ENCODE measurements at regions not wholly inside any gene's neighbourhood (a gene's known extent, or its start where the extent isn't known, plus 50 kb on each side); places are given as distances from the start of the nearest gene placed in this dataset.

DNA sequence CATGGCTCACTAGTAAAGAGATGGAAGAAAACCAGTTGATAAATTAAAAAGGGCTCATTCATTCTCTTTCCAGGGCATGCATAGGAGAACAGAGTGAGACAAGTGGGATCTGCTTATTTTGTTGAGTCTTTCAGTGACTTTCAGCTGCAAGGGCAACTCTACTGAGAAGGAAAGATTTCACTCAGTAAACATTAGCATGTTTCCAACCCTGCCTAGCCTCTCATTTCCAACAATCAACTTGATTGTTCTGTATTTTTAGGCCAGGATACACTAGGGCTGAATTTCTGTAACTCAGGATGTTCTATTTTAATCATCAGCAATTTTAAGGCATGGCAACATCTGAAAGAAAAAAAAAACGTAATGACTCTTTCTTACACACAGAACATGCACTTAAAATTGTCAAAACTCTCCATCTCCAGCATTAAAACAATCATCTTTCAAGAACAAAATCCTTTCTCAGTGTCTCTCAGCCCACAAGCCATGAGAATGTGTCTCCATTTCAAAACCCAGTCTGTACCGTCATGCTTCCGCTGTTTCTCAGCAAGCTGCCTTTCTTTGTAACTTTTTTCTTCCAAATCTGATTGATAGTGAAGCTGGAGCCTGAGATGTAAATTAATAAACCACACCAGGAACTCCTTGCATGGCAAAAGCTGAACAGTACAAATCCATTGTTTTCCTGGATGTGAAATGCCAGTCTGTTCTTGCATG is 147.2 kb upstream of the KLF14 start:
- no peak for DNase-seq

DNA sequence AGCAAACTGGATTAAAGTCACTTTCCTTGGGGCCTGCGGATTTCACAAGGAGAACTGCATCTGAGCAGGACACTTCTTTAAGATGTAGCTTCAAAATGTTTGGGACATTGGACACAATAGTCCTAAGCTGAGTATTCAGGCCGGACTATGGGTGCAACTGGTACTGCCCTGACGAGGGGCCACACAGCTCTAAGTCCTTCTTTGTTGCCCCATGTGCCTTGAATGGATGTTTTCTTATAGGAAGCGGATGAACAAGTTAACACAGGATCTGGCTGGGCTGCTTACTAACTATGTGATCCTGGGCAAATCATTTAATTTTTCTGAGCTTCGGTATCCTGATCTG is 147.8 kb upstream of the KLF14 start:
- DNase-seq = no peak

DNA sequence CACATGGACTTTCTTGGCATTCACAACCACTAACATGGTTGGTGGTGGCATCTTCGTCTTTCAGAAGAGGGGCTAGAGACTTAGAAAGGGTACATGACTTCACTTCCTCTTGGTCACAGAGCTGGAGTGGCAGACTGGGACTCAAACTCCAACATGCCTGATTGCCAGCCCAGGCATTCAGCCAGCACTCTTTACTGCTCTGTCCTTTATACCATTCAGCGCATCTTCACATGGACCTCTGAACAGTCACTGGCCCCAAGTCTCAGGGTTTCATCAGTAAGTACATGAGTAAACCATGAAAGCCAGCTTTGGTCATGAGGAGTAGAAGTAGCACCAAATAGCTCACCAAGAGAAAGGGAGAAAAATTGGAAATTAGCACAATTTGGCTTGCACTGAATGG is 148.4 kb upstream of the KLF14 start:
- DNase-seq = no peak

DNA sequence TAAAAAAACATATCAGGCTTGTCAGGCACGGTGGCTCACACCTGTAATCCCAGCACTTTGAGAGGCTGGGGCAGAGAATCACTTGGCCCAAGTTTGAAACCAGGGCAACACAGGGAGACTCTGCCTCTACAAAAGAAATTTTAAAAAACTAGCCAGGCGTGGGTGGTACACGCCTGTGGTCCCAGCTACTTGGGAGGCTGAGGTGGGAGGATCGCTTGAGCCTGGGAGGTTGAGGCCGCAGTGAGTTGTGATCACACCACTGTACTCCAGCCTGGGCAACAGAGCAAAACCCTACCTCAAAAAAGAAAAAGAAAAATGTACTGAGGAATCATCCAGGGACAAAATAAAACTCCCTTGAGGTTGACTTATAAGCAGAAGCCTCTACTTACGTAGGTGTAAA is 149.9 kb upstream of the KLF14 start:
- no peak for DNase-seq

DNA sequence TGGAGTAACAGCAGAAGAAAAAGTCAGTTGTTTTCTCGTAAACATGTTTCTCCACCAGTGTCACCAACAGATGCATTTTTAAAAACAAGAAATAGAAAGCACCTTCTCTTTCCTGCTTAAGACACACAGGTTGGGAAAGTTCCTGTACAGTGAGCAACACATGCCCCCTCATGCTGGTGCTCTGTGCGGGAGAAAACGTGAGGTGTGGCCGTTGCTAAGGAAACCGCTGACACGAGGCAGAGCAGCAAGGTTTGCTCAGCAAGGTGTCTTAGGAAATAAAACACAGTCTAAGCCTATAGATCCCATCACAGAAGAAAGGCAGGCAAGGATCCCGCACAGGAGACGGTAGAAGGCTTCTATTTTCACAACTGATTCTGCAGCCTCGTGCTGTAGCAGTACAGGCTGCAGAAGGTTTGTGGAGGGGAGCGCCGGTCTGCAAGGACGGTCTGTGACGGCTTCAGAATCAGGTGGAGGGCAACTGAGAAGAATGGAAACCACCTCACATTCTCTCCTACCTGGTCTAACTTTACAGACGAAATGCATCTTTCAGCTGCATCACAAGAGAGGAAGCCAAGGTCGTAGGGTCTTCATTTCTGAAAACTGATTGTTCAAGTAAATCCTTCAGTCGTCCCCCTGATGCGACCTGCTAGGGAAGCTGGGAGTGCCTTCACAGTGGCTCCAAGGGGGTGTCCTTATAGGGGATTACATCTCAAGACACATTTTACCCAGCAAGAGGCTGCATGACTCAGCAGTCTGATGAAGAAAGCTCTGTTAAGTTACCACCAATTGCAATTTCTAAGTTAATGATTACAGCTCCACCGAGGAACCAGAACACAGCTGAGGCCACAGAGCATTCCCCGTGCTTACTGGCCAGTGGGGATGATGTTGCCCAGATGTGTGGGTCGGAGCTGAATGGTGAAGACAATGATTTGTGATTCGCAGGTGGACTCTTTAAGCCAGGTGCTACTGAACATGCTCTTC is 150.7 kb upstream of the KLF14 start:
- DNase-seq = no peak

DNA sequence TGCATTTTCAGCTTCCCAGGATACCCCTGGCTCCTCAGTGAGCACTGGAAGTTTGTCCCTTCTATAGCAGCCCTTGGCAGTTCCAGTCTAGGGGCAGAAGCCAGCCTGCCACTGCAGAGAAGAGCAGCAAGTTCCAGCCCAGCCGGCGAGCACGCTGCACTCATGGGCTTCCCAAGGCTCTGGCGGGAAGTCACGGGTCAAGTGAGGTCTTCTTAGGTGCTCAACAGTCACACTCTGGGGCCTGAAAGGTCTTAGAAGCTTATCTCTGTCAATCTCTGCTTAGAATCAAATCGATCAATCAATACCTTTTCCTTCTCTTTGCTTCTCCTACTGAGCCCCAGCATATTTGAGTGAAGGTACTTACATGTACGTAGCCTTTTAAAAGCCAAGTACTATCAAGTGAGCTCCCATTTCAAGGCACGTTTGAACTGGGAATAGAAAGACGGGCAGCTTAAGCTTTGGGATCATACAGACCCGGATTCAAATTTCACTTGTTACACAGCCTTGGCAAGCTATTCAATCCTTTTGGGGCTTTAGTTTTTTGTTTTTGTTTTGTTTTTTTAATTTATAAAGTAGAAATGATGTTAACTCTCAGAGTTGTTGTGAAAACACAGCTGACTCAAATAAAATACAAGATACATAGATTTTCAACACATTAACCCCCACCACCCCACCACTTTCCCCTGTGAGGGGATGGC is 152.6 kb upstream of the KLF14 start:
- no peak for DNase-seq

DNA sequence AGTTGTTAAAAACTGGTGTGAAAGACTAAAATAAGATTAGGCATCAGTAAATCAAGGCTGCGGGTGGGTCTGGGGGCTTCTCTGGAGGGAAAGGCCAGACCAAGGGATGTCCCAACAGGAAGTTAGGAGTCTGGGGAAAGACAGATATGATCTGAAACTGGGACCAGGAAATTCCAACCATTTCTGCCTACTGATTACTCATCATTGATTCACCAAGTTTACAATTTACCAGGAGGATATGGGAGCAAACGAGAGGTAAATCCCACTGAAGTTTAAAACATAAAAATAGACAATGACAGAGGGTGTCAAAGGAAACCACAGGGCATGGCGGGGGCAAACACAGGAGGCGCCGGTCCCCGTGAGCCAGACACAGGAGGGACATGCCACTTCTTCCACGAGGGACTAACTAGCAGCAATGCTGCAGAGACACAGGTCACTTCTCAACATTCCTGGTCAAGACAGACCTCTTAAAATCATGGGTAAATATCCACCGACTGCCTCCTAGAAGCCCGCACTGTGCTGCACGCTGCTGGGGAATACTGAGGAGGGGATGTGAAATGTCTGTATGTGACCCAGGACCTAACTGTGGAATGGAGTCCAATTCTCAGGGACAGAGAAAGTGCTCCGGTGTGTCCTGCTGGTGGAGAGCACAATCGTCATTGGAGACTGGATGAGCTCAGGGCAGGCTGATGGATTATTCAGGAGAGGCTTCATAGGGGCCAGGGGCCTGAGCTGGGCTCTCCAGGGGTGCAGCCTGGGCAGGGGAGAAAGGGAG is 153.4 kb upstream of the KLF14 start:
- no peak for DNase-seq

DNA sequence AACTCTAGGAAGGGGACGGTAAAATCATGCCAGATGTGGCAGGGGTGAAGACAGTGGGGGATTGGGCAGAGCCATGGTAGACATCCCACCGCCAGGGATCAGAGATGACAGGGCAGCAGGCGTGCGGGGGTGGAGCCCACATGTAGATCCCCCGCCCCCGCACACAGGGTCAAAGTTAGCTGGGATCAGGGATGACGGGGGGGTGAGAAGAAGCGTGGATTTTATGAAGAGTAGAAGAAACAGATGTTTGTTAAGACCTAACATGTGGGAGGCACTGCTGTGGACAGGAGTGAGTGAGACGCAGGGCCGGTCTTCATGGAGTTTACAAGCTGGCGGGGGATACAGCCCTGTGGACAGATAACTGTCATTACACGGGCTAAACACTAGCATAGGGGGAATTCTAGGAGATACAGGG is 154.0 kb upstream of the KLF14 start:
- no peak for DNase-seq

DNA sequence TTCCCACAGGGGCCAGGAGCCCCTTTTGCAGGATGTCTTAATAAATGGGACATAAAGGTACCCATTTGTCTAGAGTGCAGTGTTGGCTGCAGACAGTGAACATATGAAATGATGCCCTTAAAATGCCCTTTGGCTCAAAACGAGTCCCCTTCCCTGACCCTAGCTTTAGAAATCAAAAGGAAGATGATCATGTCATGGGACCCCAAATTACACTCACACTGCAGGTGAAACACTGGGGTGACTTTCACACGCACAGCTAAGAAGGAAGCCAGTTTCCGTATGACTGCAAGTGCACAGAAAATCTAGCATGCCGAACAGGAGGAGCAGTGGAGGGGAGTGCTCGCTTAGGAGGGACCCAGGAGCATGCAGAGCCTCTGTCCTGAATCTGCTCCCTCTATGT is 154.5 kb upstream of the KLF14 start:
- no peak for DNase-seq

DNA sequence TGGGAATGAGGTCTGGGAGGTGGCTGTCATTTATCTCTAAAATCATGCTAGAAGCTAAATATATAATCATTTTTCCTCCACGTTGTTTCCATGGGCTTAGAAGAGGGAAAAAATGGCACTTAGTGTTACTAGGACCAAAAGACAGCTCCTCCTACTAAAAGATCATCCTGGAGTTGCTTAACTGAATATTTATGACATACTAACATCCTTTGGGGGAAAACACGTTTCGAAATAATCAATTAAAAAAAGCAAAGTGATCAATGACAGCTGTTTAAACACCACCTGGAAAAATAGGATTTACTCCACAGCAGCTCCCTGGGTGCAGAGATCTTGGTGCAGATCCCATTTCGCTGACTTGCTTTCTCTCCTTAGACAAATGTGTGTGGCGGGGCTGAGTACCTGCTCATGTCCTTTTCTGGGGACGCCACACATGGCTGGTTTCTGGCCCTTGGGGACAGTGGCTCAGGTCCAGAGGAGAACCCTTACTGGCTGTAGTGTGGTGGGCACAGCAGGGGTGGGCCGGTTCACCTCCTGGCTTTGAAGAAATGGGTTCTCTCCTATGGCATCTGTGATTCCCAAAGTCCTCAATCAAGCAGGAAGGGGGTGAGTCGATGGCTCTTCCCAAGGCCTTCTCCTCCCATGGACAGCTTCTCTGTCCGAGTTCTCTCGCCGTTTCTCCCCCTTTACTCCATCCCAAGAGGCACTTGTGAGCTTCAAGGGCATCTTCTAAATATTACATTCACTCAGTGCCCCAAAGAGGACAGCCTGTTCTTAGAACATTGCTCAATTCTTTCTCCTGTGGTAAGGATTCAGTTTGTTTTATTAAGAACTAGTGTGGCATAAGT is 156.4 kb upstream of the KLF14 start:
- DNase-seq = no peak

DNA sequence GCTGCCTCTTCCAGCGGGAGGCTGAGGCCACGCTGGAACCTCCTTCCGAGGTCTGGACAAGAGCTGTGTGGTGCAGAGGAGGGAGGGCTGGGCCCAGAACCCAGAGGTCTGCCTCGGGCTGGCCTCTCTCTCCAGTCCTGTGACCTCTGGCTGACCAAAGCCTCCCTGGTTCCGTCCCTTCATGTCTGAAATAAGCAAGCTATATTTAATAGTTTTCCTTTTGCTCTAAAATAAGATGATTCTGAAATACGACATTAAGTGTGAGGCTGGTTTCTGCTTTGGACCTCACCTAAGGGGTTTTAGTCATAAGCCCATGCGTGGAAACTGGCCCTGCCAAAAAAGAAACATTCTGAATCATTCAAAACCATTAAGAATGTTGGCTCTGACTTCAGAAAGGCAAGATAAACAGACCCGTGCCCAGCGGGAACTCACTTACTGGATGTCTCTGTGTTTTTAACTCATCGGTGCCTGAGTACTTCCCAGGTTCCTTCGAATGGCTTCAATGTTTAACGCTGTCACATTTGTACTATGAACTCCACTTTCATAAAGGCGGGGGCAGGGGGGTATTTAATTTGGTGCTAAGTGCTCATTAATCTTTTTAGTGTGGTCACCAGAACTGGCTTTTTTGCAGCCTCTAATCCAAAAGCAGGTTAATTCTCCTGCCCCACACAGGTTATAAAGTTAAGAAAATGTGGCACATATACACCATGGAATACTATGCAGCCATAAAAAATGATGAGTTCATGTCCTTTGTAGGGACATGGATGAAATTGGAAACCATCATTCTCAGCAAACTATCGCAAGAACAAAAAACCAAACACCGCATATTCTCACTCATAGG is 157.5 kb upstream of the KLF14 start:
- DNase-seq = no peak

DNA sequence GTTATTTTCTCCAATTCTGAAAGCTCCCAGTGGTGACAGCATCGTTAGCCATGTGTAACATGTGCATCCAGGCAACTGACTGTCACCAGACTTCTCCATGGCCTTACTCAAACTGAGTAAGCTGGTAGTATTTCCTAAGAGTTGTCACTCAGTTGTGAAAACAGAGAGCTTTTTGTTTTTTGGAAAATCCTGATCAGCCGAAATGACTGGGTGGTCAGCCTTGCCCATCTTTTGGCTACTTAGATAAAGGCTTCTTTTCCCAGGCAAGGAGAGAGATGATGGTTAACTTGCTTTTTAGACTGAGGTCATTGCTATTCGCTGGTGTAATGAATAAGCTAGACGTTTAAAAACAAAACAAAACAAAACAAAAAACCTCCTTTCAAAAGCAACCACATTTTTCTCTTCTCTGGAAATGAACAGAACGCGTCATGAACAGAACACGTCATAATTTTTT is 159.5 kb upstream of the KLF14 start:
- no peak for DNase-seq

DNA sequence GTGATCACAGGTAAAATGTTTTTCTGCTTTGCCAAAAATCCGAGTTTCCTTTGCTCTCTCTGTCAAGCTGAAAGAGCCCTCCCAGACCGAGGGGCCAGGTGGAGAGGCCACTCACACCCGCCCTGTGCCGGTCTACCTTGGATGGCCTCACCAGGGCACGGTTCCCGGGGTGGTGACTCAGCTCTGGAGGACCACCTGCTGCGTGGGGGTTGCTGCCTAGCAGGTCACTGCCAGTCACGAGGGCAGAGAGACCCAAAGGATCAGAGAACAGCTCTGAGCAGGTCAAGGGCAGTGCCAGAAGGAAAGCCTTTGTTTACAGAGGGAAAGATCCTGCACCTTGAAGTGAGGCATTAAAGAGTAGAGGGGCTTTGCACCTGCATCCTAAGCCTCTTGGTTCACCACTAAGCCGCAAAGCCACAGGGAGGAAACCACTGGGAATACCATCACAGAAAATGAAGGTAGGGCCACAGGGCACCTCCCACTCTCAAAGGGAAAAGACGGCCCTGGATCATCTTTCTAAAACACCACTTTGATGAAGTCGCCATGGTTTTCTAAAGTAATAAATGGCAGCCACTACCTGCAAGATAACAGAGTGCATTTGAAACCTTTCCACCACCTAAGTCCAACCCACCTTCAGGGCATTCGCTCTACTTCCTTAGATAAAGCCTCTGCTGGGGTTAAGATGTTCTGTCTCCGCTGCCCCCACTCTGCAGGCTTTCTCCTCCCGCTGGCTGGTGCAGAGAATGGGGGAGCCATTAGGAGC is 160.3 kb upstream of the KLF14 start:
- no peak for DNase-seq

DNA sequence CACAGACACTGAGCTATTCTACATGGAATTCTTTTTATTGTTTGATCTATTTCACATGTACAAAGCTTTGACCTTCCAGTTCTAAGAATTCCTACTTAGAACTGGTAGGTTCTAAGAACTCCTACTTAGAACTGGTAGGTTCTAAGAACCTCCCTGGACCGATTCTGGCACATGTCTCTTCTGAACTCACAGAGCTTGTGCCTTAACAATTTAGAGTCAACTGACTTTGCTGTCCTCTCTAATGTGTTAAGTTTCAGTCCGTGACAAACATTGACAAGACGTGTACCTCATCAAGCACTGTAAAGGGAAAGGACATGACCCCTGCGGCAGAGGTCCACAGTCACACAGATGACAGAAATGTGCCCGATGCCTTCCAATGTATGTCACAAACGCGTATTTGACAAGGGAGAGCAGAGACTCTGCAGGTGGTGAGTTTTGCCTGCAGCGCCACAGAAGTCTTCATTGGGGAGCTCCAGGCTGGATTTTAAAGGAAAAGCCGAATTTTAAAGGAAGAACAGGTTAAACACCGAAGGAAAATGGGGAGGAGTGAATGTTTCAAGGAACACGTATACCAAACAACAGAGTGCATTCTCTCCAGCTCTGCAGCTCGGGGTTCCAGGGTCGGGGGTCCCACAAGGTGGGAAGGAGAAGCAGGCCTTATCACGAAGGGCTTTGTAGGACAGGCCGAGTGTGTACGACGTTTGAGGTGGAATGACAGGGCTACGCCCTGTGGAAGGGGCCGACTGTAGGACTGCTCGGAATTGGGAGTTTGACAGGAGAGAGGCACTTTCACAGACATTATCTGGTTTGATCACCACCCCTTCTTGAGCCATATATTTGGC is 161.1 kb upstream of the KLF14 start:
- DNase-seq = no peak

DNA sequence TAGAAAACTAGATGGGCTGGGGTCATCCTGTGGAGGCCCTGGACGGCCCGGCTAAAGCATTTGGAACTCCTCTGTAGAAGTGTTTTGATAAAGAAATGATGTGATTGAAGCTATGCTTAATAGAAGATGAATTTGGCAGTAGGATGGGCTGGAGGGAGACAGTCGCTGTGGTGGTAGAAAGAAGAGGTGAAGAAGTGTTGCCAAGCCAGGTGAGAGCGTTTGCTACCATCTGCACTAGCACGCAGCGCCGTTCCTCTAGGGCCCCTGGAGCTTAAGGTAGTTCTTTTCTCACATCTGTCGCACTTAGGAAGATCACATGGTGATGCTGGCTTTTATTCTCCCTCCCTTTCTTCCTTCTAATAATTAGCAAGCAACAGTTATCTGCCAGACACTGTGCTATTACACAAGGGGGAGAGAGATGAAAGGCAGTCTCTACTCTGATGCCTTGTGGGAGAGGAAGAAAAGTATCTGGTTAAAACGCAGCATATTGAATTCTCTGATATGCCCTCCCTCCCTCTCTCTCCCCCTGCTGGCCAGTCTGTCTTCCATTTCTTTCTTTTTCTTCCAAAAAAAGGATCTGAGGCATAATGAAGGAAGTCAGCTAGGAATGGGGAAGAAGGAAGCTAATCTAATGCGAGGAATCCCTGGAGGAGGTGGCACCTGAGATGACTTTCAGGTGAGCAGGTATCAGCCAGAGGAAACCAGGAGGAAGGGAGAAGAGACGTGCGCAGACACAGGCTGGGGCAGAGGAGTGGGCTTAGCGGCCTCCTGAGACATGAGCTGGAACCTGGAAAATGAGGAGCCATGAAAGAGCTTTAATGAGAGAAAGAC is 162.3 kb upstream of the KLF14 start:
- no peak for DNase-seq

DNA sequence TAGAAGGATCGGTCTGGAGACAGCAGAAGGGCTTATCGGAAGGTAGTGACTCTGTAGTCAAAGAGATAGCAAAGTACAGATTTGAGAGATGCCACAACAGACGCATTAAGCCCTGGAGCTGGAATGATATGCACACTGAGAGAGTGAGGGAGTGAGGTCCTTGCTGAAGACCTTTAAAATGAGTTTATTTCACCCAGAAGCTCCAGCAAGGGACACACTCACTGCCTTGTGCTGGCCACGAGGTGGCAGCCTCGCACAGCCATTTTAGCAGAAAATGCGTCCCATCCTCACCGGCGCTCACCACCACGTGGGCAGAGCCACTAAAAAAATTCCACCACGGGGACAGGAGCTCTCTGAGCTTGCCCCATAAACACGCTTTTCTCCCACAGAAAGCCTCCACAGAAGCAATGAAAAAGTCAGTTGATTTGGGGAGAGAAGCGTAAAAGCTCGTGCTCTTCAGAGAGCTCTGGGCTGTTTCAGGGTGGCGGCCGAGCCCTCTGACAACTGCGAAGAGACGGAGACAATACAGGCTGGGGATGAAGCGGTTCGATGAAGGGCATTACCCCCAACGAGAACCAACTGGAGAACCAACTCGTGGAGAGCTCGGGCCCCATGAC is 163.0 kb upstream of the KLF14 start:
- peak; percentile 82 for DNase-seq

DNA sequence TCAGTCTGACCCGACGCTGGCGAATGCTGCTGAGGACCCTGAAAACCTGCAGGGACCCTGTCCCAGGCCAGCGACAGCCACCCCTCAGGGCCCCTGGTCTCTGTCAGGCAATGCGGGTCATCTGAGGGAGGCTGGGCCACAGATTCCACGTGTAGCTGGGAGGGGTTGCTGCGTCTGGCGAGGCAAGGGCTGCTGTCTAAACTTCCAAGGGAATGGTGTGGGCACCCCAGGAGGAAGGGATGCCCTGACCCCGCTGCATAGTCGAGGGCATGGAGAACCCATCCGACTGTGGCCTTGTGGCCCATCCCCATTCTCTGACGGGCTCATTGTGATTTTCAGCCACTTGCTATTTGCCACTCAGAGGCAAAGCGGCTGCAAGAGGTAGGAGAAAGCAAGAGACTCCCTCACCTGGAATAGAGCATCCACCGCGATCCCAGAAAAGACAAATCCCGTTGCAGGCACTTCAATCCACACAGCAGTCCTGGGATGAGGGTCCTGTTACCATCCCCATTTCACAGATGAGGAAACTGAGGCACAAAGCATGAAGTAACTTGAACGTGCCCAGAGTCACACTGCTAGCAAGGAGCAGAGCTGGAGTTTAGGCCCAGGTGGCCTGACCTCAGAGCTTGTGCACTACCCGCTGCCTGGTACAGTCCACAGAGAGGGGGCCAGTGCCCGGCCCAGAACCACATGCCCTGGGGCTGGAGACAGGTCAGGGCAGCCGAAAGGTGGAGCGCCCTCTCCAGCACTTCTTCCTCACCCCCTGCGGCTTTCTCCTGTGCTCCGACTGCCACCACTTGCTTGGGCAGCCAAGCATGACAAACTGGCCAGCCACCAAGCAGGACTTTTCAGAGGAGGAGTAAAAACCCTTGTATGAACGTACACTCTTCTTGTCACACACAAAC is 163.8 kb upstream of the KLF14 start:
- DNase-seq = no peak

Measured in stimulated activated CD4-positive, alpha-beta T cell treated with anti-CD3 and anti-CD28 coated beads, Interleukin-15, amount 100 ng/mL, for 24 hours (primary cell).